ENCODE measurements at regions not wholly inside any gene's neighbourhood (a gene's known extent, or its start where the extent isn't known, plus 50 kb on each side); places are given as distances from the start of the nearest gene placed in this dataset.

GRCh38 chr15:35966781-35967180 is 420.8 kb upstream of the DPH6 start:
- TF ChIP-seq CTCF (IDR thresholded peaks at IDR 0.05) (no peak), POLR2A (IDR thresholded peaks at IDR 0.05) (no peak)

Measured in adrenal gland (tissue), 5 donors.